Mucosa of descending colon (tissue), 3 donors: ENCODE measurements at regions not wholly inside any gene's neighbourhood (a gene's known extent, or its start where the extent isn't known, plus 50 kb on each side); places are given as distances from the start of the nearest gene placed in this dataset.
"Not testable (repeated sequence)": the region's sequence is repeated elsewhere in the genome, so short reads cannot be mapped to it uniquely, and the experiment has no call there.

Experiments
- ATAC-seq: fragments of 200-7000 bp; cut with Tn5 transposase; one replicate; pipeline ENCODE4 v1.9.1; 2020; ENCODE audit warnings: mild to moderate bottlenecking, moderate library complexity
- DNase-seq, 3 donors: peaks; one replicate each; pipeline ENCODE4 v3.0.0-alpha.2; 2020
- H3K36me3 ChIP-seq: fragments of 200-600 bp; one replicate; pipeline ENCODE4 v1.8.0; 2021; ENCODE audit warnings: low read depth, mild to moderate bottlenecking
- H3K4me1 ChIP-seq: fragments of 200-600 bp; one replicate; pipeline ENCODE4 v1.8.0; 2021; ENCODE audit warnings: low read depth, mild to moderate bottlenecking
- H3K4me3 ChIP-seq: fragments of 200-600 bp; one replicate; pipeline ENCODE4 v1.8.0; 2021; ENCODE audit warnings: mild to moderate bottlenecking
- H3K9me3 ChIP-seq: fragments of 200-600 bp; one replicate; pipeline ENCODE4 v1.8.0; 2021; ENCODE audit warnings: mild to moderate bottlenecking
- CTCF ChIP-seq: fragments of 200-600 bp; IDR thresholded peaks from one replicate; pipeline ENCODE4 v1.8.0; 2022; ENCODE audit warnings: antibody characterized with exemption, mild to moderate bottlenecking
- intact Hi-C, 2 donors: fragments of 100-400 bp; cut with DNase I in 1 of 2; cut with micrococcal nuclease in 1 of 2; formaldehyde crosslinking; loops; one replicate each; pipeline versions ENCODE4 v1.11.0 to v1.11.1; 2022; cut with DNase I, micrococcal nuclease
- donor health status: DM: no; HTN: no; CAD: no; lungs with moderate emphysema.
- donor health status: DM: no; HTN: no; CAD: no.
- donor health status: DM: no; HTN: yes; CAD: no.

- H3K9me3 ChIP-seq: no peaks in the 10 kb centered on the region
- no peaks in the 10 kb centered on the region for H3K36me3 ChIP-seq
- H3K4me1 ChIP-seq: no peaks in the 10 kb centered on the region
- TF ChIP-seq CTCF: no peak
- intact Hi-C loops: no loop called here
- ATAC-seq (no peak), DNase-seq (no peak)
- H3K4me3 ChIP-seq: no peak overlapping the region
Observed at GRCh38 chr3:160047876-160048275, 59.2 kb downstream of the IL12A start.

- no peak for ATAC-seq
- no peaks in the 10 kb centered on the region for H3K36me3 ChIP-seq
- no peaks in the 10 kb centered on the region for H3K9me3 ChIP-seq
- H3K4me3 ChIP-seq: no peak overlapping the region
- no peaks in the 10 kb centered on the region for H3K4me1 ChIP-seq
- no peak for DNase-seq
- TF ChIP-seq CTCF: no peak
- intact Hi-C loops: no loop called here
Observed at GRCh38 chr3:160049038-160049437, 60.4 kb downstream of the IL12A start.

- DNase-seq: no peak
- ATAC-seq: no peak
- H3K9me3 ChIP-seq: no peaks in the 10 kb centered on the region
- H3K4me1 ChIP-seq: no peaks in the 10 kb centered on the region
- no peak overlapping the region for H3K4me3 ChIP-seq
- intact Hi-C loops: no loop called here
- TF ChIP-seq CTCF: no peak
- H3K36me3 ChIP-seq: no peaks in the 10 kb centered on the region
Observed at GRCh38 chr3:160049565-160049964, 60.9 kb downstream of the IL12A start.

GRCh38 chr3:160049988-160050387 is 61.4 kb downstream of the IL12A start:
- intact Hi-C loops: no loop called here
- ATAC-seq (no peak), DNase-seq (no peak)
- Histone ChIP-seq H3K36me3 (no peaks in the 10 kb centered on the region), H3K4me1 (no peaks in the 10 kb centered on the region), H3K9me3 (no peaks in the 10 kb centered on the region), H3K4me3 (no peak overlapping the region)
- TF ChIP-seq CTCF: no peak

- Histone ChIP-seq H3K4me3 (no peak overlapping the region), H3K36me3 (no peaks in the 10 kb centered on the region), H3K4me1 (no peaks in the 10 kb centered on the region), H3K9me3 (no peaks in the 10 kb centered on the region)
- TF ChIP-seq CTCF: no peak
- intact Hi-C loops: no loop called here
- DNase-seq (no peak), ATAC-seq (no peak)
Observed at GRCh38 chr3:160052385-160053047, 63.9 kb downstream of the IL12A start.

- Histone ChIP-seq H3K36me3 (no peaks in the 10 kb centered on the region), H3K4me3 (no peak overlapping the region), H3K9me3 (no peaks in the 10 kb centered on the region), H3K4me1 (no peaks in the 10 kb centered on the region)
- intact Hi-C loops: no loop called here
- ATAC-seq (no peak), DNase-seq (no peak)
- no peak for TF ChIP-seq CTCF
Observed at GRCh38 chr3:160053048-160053391, 64.4 kb downstream of the IL12A start.

- H3K36me3 ChIP-seq, H3K4me3 ChIP-seq, ATAC-seq, H3K9me3 ChIP-seq, H3K4me1 ChIP-seq, DNase-seq, intact Hi-C loops: not testable (repeated sequence)
Observed at GRCh38 chr3:160054862-160055261, 66.2 kb downstream of the IL12A start.
